Right lobe of liver (tissue), 4 donors: ENCODE measurements at regions not wholly inside any gene's neighbourhood (a gene's known extent, or its start where the extent isn't known, plus 50 kb on each side); places are given as distances from the start of the nearest gene placed in this dataset.

Experiments used
- POLR2A ChIP-seq: fragments of 450-650 bp; IDR thresholded peaks from one replicate; pipeline ENCODE4 v1.6.1; 2017; ENCODE audit warnings: antibody characterized with exemption, mild to moderate bottlenecking
- TF ChIP-seq, protein P1 (sequence below), 4 donors: fragments of 200-600 bp in 3 of 4; fragments of 450-650 bp in 1 of 4; IDR thresholded peaks; one replicate each; pipeline versions ENCODE4 v1.5.1 to v1.8.0; 2016 to 2022; ENCODE audit warnings: antibody characterized with exemption in 4 of 4, mild to moderate bottlenecking in 2 of 4
- donor health status: DM: no; HTN: no; CAD: no.
- donor health status: DM: no; HTN: no; CAD: no.
- donor health status: DM: no; HTN: yes; CAD: no.

GRCh38 chr3:88283242-88283592 is 133.5 kb downstream of the C3orf38 start:
- TF ChIP-seq, protein P1, sequence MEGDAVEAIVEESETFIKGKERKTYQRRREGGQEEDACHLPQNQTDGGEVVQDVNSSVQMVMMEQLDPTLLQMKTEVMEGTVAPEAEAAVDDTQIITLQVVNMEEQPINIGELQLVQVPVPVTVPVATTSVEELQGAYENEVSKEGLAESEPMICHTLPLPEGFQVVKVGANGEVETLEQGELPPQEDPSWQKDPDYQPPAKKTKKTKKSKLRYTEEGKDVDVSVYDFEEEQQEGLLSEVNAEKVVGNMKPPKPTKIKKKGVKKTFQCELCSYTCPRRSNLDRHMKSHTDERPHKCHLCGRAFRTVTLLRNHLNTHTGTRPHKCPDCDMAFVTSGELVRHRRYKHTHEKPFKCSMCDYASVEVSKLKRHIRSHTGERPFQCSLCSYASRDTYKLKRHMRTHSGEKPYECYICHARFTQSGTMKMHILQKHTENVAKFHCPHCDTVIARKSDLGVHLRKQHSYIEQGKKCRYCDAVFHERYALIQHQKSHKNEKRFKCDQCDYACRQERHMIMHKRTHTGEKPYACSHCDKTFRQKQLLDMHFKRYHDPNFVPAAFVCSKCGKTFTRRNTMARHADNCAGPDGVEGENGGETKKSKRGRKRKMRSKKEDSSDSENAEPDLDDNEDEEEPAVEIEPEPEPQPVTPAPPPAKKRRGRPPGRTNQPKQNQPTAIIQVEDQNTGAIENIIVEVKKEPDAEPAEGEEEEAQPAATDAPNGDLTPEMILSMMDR (IDR thresholded peaks at IDR 0.05): no peak
- TF ChIP-seq POLR2A: no peak
